ENCODE measurements at regions not wholly inside any gene's neighbourhood (a gene's known extent, or its start where the extent isn't known, plus 50 kb on each side); places are given as distances from the start of the nearest gene placed in this dataset.

GRCh38 chr6:84842525-84843166 lies 78.2 kb upstream of the TBX18 start:
- TF ChIP-seq CTCF (IDR thresholded peaks at IDR 0.05; ENCODE audit: low read depth, low read length, poor library complexity, severe bottlenecking) (no peak), EZH2phosphoT487 (IDR thresholded peaks at IDR 0.05; ENCODE audit: borderline replicate concordance, low read length) (no peak)

Measured in DOHH2 (cell line).